ENCODE measurements at regions not wholly inside any gene's neighbourhood (a gene's known extent, or its start where the extent isn't known, plus 50 kb on each side); places are given as distances from the start of the nearest gene placed in this dataset.
A peak's percentile ranks its signal among the peaks of the same experiment; 100 is the strongest.

DNA sequence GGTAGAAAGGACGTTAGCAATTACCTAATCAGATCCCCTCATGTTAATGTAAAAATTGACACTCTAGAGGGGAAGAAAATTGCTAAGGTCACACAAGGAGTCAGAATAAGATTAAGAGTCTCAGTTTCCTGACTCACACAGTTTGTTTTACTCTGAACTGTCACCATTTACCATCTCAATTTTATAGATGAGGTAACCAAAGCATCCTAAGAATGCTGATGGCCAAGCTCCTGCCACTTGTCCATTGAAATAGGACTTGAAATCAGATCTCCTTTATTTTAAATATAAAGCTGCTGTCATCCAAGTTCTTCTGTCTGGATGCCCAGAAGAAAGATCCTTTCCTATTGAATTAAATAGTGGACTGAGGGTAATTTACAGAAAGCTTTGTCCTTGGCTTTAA, 114.8 kb upstream of the VAMP7 start:
- Histone ChIP-seq H3K9me3 (no peaks in the 10 kb centered on the region), H3K4me2 (peak overlapping the region; percentile 93), H3K4me3 (no peak overlapping the region), H3K4me1 (no peaks in the 10 kb centered on the region), H3K27ac (no peak overlapping the region)
- FAIRE-seq (no peak), DNase-seq (ENCODE audit: low read depth in 1 of 2, low spot score in 1 of 2) (no peak), ATAC-seq (no peak)
- 19% methylated on average over 1 of the region's 1 CpG for WGBS (ENCODE audit: missing lambda C conversion rate)
- CTCF ChIA-PET = no interaction called here
- TF ChIP-seq JUN (IDR thresholded peaks at IDR 0.05) (no peak), CBX2 (IDR thresholded peaks at IDR 0.05; ENCODE audit: borderline replicate concordance, low read depth) (no peak), RAD21 (conservative IDR thresholded peaks at IDR 0.05 in 1 of 2, IDR thresholded peaks at IDR 0.05 in 1 of 2) (no peak), GATA3 (IDR thresholded peaks at IDR 0.05; ENCODE audit: borderline replicate concordance) (no peak), HDAC2 (IDR thresholded peaks at IDR 0.05) (no peak)
- TF ChIP-seq, protein P1, sequence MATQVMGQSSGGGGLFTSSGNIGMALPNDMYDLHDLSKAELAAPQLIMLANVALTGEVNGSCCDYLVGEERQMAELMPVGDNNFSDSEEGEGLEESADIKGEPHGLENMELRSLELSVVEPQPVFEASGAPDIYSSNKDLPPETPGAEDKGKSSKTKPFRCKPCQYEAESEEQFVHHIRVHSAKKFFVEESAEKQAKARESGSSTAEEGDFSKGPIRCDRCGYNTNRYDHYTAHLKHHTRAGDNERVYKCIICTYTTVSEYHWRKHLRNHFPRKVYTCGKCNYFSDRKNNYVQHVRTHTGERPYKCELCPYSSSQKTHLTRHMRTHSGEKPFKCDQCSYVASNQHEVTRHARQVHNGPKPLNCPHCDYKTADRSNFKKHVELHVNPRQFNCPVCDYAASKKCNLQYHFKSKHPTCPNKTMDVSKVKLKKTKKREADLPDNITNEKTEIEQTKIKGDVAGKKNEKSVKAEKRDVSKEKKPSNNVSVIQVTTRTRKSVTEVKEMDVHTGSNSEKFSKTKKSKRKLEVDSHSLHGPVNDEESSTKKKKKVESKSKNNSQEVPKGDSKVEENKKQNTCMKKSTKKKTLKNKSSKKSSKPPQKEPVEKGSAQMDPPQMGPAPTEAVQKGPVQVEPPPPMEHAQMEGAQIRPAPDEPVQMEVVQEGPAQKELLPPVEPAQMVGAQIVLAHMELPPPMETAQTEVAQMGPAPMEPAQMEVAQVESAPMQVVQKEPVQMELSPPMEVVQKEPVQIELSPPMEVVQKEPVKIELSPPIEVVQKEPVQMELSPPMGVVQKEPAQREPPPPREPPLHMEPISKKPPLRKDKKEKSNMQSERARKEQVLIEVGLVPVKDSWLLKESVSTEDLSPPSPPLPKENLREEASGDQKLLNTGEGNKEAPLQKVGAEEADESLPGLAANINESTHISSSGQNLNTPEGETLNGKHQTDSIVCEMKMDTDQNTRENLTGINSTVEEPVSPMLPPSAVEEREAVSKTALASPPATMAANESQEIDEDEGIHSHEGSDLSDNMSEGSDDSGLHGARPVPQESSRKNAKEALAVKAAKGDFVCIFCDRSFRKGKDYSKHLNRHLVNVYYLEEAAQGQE (IDR thresholded peaks at IDR 0.05) = no peak
- POLR2A ChIA-PET = no interaction called here

DNA sequence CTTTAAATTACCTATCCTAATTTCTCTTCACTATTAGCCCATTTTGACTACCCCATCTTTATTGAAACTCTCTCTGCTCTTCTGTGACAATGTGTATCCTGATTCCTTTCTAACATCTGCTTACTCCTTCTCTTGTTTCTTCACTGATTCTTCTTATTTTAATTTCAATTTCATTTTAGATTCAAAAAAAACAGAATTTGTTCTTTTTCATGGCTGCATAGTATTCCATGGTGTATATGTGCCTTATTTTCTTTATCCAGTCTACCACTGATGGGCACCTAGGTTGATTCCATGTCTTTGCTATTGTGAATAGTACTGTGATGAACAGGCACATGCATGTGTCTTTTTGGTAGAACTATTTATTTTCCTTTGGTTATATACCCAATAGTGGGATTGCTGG, 120.0 kb upstream of the VAMP7 start:
- ChIA-PET POLR2A (no interaction called here), CTCF (no interaction called here)
- TF ChIP-seq HDAC2 (IDR thresholded peaks at IDR 0.05) = peak; percentile 22; the same call in 1 of the 2 replicates
- TF ChIP-seq, protein P2, sequence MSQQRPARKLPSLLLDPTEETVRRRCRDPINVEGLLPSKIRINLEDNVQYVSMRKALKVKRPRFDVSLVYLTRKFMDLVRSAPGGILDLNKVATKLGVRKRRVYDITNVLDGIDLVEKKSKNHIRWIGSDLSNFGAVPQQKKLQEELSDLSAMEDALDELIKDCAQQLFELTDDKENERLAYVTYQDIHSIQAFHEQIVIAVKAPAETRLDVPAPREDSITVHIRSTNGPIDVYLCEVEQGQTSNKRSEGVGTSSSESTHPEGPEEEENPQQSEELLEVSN (IDR thresholded peaks at IDR 0.05; ENCODE audit: borderline replicate concordance, low read depth) = no peak
- Histone ChIP-seq H3K4me3 (no peak overlapping the region), H3K4me1 (no peaks in the 10 kb centered on the region), H3K4me2 (no peak overlapping the region), H3K9me3 (no peaks in the 10 kb centered on the region), H3K27ac (no peak overlapping the region)
- FAIRE-seq = no peak
- no peak for ATAC-seq
- DNase-seq (ENCODE audit: low read depth in 1 of 2, low spot score in 1 of 2) = no peak

DNA sequence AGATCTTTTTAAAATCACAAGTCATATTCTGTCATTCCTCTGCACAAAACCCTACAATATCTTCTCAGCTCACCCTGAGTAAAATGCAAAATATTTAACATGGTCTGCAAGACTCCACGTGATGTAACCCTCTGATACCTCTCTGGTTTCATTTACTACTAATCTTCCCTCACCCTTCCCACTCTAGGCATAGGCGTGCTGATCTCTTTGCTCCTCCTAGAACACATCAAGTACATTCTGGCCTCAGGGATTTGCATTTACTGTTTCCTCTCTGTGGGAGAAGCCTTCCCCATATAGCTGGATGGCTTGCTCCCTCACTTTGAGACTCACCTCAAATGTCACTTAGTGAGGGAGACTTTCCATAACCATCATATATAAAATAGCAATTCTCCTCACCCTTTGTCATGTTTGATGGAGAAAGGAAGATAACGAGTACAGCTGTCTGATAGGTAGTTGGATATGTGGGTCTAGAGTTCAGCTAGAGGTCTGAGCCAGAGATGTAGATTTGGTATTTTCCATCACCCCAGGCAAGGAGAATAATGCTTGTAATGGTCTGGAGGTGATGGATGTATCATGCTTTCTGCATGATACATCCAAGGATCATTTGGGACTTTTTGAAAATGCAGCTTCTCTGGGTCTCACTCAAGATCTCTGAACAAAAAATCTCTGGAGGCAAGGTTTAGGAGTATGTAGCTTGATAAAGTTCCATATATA, 123.9 kb upstream of the VAMP7 start:
- peak; percentile 18 for FAIRE-seq
- POLR2A ChIA-PET = no interaction called here

DNA sequence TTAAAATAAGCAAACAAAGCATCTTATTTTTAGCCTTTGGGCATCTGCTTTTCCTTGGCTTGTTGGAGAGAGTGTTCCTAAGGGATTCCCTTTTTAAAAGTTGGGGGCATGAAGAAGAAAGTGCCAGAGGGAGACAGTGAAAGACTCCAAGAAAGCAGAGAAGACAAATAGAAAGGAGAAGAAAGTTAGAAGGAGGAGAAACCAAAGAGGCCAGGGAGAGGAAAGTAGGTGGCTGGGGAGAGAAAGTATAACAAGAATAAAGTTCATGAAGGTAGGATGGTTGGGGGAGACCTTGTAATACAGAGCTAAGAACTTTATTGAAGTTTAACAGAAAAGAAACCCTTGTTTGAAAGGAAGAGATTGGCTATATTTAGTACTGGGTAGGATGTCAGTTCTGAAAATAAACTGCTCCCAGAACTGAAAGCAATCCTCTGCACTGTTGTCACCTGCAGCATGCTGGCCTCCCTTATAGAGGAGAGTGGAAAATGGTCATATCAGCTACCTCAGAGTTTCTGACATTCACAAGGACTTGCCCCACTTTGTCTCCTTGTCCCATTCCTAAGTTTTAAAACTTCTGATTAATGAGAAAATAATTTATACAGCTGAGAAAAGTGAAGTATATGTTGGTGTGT, 125.3 kb upstream of the VAMP7 start:
- TF ChIP-seq ZC3H11A (IDR thresholded peaks at IDR 0.05) (no peak), POLR2AphosphoS2 (conservative IDR thresholded peaks at IDR 0.05; ENCODE audit: low read length) (no peak), JUNB (IDR thresholded peaks at IDR 0.05) (no peak), CHD2 (IDR thresholded peaks at IDR 0.05; ENCODE audit: low read length, partially characterized antibody) (no peak), HDAC2 (IDR thresholded peaks at IDR 0.05) (no peak), NPAS2 (CRISPR knock-in tag; IDR thresholded peaks at IDR 0.05; ENCODE audit: borderline replicate concordance) (no peak), TFCP2L1 (CRISPR knock-in tag; IDR thresholded peaks at IDR 0.05) (no peak), POLR2A (IDR thresholded peaks at IDR 0.05; ENCODE audit: low read length) (no peak), FOXS1 (CRISPR knock-in tag; IDR thresholded peaks at IDR 0.05) (no peak), RCOR1 (IDR thresholded peaks at IDR 0.05; ENCODE audit: low read depth, low read length) (no peak)
- TF ChIP-seq, protein P2 (IDR thresholded peaks at IDR 0.05; ENCODE audit: borderline replicate concordance, low read depth) = no peak
- TF ChIP-seq, protein P3, sequence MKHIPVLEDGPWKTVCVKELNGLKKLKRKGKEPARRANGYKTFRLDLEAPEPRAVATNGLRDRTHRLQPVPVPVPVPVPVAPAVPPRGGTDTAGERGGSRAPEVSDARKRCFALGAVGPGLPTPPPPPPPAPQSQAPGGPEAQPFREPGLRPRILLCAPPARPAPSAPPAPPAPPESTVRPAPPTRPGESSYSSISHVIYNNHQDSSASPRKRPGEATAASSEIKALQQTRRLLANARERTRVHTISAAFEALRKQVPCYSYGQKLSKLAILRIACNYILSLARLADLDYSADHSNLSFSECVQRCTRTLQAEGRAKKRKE (CRISPR knock-in tag; IDR thresholded peaks at IDR 0.05; ENCODE audit: low read depth) = no peak
- TF ChIP-seq, protein P4, sequence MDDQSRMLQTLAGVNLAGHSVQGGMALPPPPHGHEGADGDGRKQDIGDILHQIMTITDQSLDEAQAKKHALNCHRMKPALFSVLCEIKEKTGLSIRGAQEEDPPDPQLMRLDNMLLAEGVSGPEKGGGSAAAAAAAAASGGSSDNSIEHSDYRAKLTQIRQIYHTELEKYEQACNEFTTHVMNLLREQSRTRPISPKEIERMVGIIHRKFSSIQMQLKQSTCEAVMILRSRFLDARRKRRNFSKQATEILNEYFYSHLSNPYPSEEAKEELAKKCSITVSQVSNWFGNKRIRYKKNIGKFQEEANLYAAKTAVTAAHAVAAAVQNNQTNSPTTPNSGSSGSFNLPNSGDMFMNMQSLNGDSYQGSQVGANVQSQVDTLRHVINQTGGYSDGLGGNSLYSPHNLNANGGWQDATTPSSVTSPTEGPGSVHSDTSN (IDR thresholded peaks at IDR 0.05) = no peak
- no peak for DNase-seq (ENCODE audit: low read depth in 1 of 2, low spot score in 1 of 2)
- no peak for FAIRE-seq
- Histone ChIP-seq H3K4me2 (no peak overlapping the region), H3K9me3 (no peaks in the 10 kb centered on the region), H3K4me1 (no peaks in the 10 kb centered on the region), H3K27ac (no peak overlapping the region), H3K4me3 (no peak overlapping the region)
- POLR2A ChIA-PET = no interaction called here
- CTCF ChIA-PET = no interaction called here
- no peak for ATAC-seq

More for the DNA sequence above, 123.9 kb upstream of the VAMP7 start:
- Histone ChIP-seq H3K9me3 (no peaks in the 10 kb centered on the region), H3K4me3 (no peak overlapping the region), H3K4me2 (no peak overlapping the region), H3K27ac (no peak overlapping the region), H3K4me1 (no peaks in the 10 kb centered on the region)
- CTCF ChIA-PET = no interaction called here
- no peak for TF ChIP-seq ZFP36 (IDR thresholded peaks at IDR 0.05; ENCODE audit: borderline replicate concordance, partially characterized antibody)
- no peak for TF ChIP-seq FOSL2 (IDR thresholded peaks at IDR 0.05)
- no peak for TF ChIP-seq FOSL2 (CRISPR knock-in tag; IDR thresholded peaks at IDR 0.05)
- TF ChIP-seq CEBPB (IDR thresholded peaks at IDR 0.05) = no peak
- TF ChIP-seq RCOR1 (IDR thresholded peaks at IDR 0.05; ENCODE audit: low read depth, low read length) = no peak
- no peak for TF ChIP-seq CHD4 (IDR thresholded peaks at IDR 0.05; ENCODE audit: borderline replicate concordance)
- no peak for ATAC-seq
- 14% methylated on average over 3 of the region's 3 CpGs for WGBS (ENCODE audit: missing lambda C conversion rate)
- no peak for DNase-seq (ENCODE audit: low read depth in 1 of 2, low spot score in 1 of 2)

Measured in A549 (cell line).